ENCODE measurements at regions not wholly inside any gene's neighbourhood (a gene's known extent, or its start where the extent isn't known, plus 50 kb on each side); places are given as distances from the start of the nearest gene placed in this dataset.
A peak's percentile ranks its signal among the peaks of the same experiment; 100 is the strongest.

DNA sequence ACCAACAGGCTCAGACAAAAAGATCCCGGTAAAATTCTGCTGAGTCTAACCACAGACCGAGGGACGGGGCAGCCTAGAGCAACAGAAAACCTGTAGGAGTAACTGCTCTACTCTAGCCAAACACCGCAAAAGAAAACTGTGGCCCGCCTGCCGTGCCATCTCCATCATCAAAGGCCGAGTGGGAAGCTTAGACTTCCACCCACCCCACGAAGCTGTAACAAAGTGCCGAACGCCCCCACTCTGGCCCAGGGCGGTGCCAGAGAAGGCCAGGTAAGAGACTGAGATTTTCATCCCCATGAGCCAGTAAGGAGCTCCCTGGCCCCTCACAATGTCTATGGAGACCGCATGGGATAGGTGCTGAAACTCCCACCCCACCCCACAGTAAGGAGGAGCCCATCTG is 231.9 kb upstream of the COX10 start:
- Mint-ChIP-seq H3K4me3 (ENCODE audit: unreplicated experiment) (no peak overlapping the region), H3K4me1 (ENCODE audit: low read depth, unreplicated experiment) (no peaks in the 10 kb centered on the region), H3K27ac (ENCODE audit: unreplicated experiment) (no peak overlapping the region), H3K27me3 (ENCODE audit: low read depth, unreplicated experiment) (no peaks in the 10 kb centered on the region), H3K36me3 (ENCODE audit: low read depth, unreplicated experiment) (no peaks in the 10 kb centered on the region), H3K9me3 (ENCODE audit: unreplicated experiment) (peaks cover 2% of the 10 kb centered on the region)
- Histone ChIP-seq H3K27ac (ENCODE audit: low read depth, low read length) (no peak overlapping the region), H3K27me3 (ENCODE audit: insufficient read depth, low read length) (no peaks in the 10 kb centered on the region), H3K4me3 (ENCODE audit: insufficient read depth, low read depth, low read length) (no peak overlapping the region), H4K20me1 (ENCODE audit: insufficient read depth, low read length) (no peaks in the 10 kb centered on the region), H3K9me3 (ENCODE audit: insufficient read depth, low read depth, low read length) (no peaks in the 10 kb centered on the region), H3K4me2 (ENCODE audit: low read length) (no peak overlapping the region), H3K79me2 (ENCODE audit: insufficient read depth, low read length) (no peaks in the 10 kb centered on the region), H2AFZ (ENCODE audit: low read depth, low read length) (no peak overlapping the region), H3K4me1 (ENCODE audit: insufficient read depth, low read length) (no peaks in the 10 kb centered on the region), H3K9ac (ENCODE audit: low read length) (no peak overlapping the region), H3K36me3 (ENCODE audit: insufficient read depth, low read length) (no peaks in the 10 kb centered on the region)
- DNase-seq (ENCODE audit: low read depth) (no peak), FAIRE-seq (no peak)
- TF ChIP-seq, protein P1, sequence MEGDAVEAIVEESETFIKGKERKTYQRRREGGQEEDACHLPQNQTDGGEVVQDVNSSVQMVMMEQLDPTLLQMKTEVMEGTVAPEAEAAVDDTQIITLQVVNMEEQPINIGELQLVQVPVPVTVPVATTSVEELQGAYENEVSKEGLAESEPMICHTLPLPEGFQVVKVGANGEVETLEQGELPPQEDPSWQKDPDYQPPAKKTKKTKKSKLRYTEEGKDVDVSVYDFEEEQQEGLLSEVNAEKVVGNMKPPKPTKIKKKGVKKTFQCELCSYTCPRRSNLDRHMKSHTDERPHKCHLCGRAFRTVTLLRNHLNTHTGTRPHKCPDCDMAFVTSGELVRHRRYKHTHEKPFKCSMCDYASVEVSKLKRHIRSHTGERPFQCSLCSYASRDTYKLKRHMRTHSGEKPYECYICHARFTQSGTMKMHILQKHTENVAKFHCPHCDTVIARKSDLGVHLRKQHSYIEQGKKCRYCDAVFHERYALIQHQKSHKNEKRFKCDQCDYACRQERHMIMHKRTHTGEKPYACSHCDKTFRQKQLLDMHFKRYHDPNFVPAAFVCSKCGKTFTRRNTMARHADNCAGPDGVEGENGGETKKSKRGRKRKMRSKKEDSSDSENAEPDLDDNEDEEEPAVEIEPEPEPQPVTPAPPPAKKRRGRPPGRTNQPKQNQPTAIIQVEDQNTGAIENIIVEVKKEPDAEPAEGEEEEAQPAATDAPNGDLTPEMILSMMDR (IDR thresholded peaks at IDR 0.05; ENCODE audit: insufficient read depth, low read depth, low read length): no peak
- no peak for TF ChIP-seq EZH2 (IDR thresholded peaks at IDR 0.05; ENCODE audit: insufficient read depth, low read length)

DNA sequence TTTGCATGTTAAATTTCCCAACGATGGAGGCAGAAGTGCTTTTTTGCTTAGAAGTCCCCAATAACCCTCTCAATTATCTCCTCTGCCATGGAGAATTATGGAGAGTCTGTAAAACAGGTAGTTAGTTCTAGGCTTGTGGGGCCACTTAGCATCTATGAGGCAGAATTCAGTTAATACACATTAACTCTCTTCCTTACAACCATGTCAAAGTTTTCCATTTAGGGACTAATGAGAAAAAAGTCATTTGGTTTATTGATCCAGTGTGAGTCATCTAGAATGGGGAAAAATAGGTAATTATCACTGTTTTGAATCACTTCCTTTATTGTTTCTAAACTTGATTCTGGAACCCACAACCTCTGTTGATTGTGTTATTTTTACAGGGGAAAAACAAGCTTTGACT is 229.1 kb upstream of the COX10 start:
- Histone ChIP-seq H4K20me1 (ENCODE audit: insufficient read depth, low read length) (no peaks in the 10 kb centered on the region), H3K27me3 (ENCODE audit: insufficient read depth, low read length) (no peaks in the 10 kb centered on the region), H3K27ac (ENCODE audit: low read depth, low read length) (no peak overlapping the region), H3K4me1 (ENCODE audit: insufficient read depth, low read length) (no peaks in the 10 kb centered on the region), H3K4me2 (ENCODE audit: low read length) (no peak overlapping the region), H3K9me3 (ENCODE audit: insufficient read depth, low read depth, low read length) (no peaks in the 10 kb centered on the region), H3K36me3 (ENCODE audit: insufficient read depth, low read length) (no peaks in the 10 kb centered on the region), H3K79me2 (ENCODE audit: insufficient read depth, low read length) (no peaks in the 10 kb centered on the region), H3K4me3 (ENCODE audit: insufficient read depth, low read depth, low read length) (no peak overlapping the region), H2AFZ (ENCODE audit: low read depth, low read length) (no peak overlapping the region), H3K9ac (ENCODE audit: low read length) (no peak overlapping the region)
- H3K4me3 Mint-ChIP-seq (ENCODE audit: unreplicated experiment): no peak overlapping the region
- no peak overlapping the region for H3K27ac Mint-ChIP-seq (ENCODE audit: unreplicated experiment)
- FAIRE-seq (no peak), DNase-seq (ENCODE audit: low read depth) (no peak)
- TF ChIP-seq, protein P1 (IDR thresholded peaks at IDR 0.05; ENCODE audit: insufficient read depth, low read depth, low read length): no peak
- TF ChIP-seq EZH2 (IDR thresholded peaks at IDR 0.05; ENCODE audit: insufficient read depth, low read length): no peak
- no peaks in the 10 kb centered on the region for H3K36me3 Mint-ChIP-seq (ENCODE audit: low read depth, unreplicated experiment)
- H3K4me1 Mint-ChIP-seq (ENCODE audit: low read depth, unreplicated experiment): peaks cover 2% of the 10 kb centered on the region
- no peaks in the 10 kb centered on the region for H3K27me3 Mint-ChIP-seq (ENCODE audit: low read depth, unreplicated experiment)
- no peaks in the 10 kb centered on the region for H3K9me3 Mint-ChIP-seq (ENCODE audit: unreplicated experiment)

DNA sequence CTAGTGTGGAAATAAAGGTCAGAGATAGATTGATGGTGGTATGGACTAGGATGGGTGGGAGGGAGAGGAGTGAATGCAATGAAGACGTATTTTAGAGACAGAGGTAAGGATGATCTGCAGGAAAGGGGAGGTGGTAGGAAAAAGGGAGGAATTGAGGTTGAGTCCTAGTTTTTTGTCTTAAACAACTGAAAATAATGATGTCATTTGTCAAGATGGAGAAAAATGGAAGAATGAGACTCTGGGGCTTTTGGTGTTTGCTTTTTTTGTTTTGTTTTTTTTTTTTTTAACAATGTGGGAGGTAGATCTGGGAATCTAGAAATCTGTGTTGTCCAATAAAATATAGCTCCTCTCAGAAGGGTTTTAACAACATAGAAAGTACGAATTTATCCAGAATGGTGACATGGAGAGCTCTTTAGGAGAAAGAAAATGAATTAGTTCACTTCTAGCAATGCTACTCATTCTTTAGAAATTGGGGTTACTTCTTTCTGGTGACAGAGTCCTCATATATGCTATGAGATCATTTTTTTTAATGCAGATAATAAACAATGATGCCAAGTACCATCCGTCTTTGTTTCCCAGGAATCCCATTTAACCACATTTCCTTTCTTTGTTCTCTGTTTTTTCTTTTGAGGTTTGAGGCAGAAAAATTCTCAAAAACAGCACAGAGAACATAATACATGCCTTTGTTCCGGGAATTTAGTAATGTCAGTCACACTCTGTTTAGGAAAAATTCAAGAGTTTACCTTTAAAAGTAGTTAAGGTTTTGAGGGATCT is 225.3 kb upstream of the COX10 start:
- Histone ChIP-seq H2AFZ (ENCODE audit: low read depth, low read length) (no peak overlapping the region), H3K9me3 (ENCODE audit: insufficient read depth, low read depth, low read length) (no peaks in the 10 kb centered on the region), H3K4me3 (ENCODE audit: insufficient read depth, low read depth, low read length) (no peak overlapping the region), H3K79me2 (ENCODE audit: insufficient read depth, low read length) (no peaks in the 10 kb centered on the region), H3K36me3 (ENCODE audit: insufficient read depth, low read length) (no peaks in the 10 kb centered on the region), H3K27ac (ENCODE audit: low read depth, low read length) (no peak overlapping the region), H3K4me1 (ENCODE audit: insufficient read depth, low read length) (no peaks in the 10 kb centered on the region), H3K27me3 (ENCODE audit: insufficient read depth, low read length) (no peaks in the 10 kb centered on the region), H3K9ac (ENCODE audit: low read length) (no peak overlapping the region), H3K4me2 (ENCODE audit: low read length) (no peak overlapping the region), H4K20me1 (ENCODE audit: insufficient read depth, low read length) (no peaks in the 10 kb centered on the region)
- Mint-ChIP-seq H3K9me3 (ENCODE audit: unreplicated experiment) (peaks cover 3% of the 10 kb centered on the region), H3K36me3 (ENCODE audit: low read depth, unreplicated experiment) (no peaks in the 10 kb centered on the region), H3K4me1 (ENCODE audit: low read depth, unreplicated experiment) (peaks cover 2% of the 10 kb centered on the region), H3K27ac (ENCODE audit: unreplicated experiment) (no peak overlapping the region), H3K27me3 (ENCODE audit: low read depth, unreplicated experiment) (no peaks in the 10 kb centered on the region), H3K4me3 (ENCODE audit: unreplicated experiment) (no peak overlapping the region)
- TF ChIP-seq, protein P1 (IDR thresholded peaks at IDR 0.05; ENCODE audit: insufficient read depth, low read depth, low read length): no peak
- DNase-seq (ENCODE audit: low read depth): peak; percentile 51
- no peak for FAIRE-seq
